Stimulated activated CD8-positive, alpha-beta memory T cell treated with anti-CD3 and anti-CD28 coated beads, Interleukin-12 subunit alpha, Interleukin-12 subunit beta, amount 100 ng/mL, for 4 hours (primary cell): ENCODE measurements at regions not wholly inside any gene's neighbourhood (a gene's known extent, or its start where the extent isn't known, plus 50 kb on each side); places are given as distances from the start of the nearest gene placed in this dataset.
"Not testable (repeated sequence)": the region's sequence is repeated elsewhere in the genome, so short reads cannot be mapped to it uniquely, and the experiment has no call there.

Experiments
- DNase-seq: peaks from one replicate; pipeline ENCODE4 v3.0.0-alpha.2; 2020; ENCODE audit warnings: low read depth

GRCh38 chr1:55443175-55443915, 228.2 kb upstream of the USP24 start:
- no peak for DNase-seq

GRCh38 chr1:55441489-55441888, 226.3 kb upstream of the USP24 start:
- no peak for DNase-seq

- DNase-seq = no peak
These were observed 222.5 kb upstream of the USP24 start for GRCh38 chr1:55437692-55438091.

GRCh38 chr1:55430720-55431119, 215.6 kb upstream of the USP24 start:
- DNase-seq = not testable (repeated sequence)

- DNase-seq = not testable (repeated sequence)
These were observed 215.0 kb upstream of the USP24 start for GRCh38 chr1:55430206-55430605.

GRCh38 chr1:55428944-55429931, 214.1 kb upstream of the USP24 start:
- DNase-seq = no peak

GRCh38 chr1:55428231-55428630, 213.1 kb upstream of the USP24 start:
- DNase-seq = no peak

- DNase-seq = no peak
These were observed 212.4 kb upstream of the USP24 start for GRCh38 chr1:55427606-55428005.

GRCh38 chr1:55426619-55427018, 211.5 kb upstream of the USP24 start:
- no peak for DNase-seq

GRCh38 chr1:55426156-55426555, 211.0 kb upstream of the USP24 start:
- no peak for DNase-seq

GRCh38 chr1:55425310-55425930, 210.3 kb upstream of the USP24 start:
- no peak for DNase-seq

- no peak for DNase-seq
These were observed 208.2 kb upstream of the USP24 start for GRCh38 chr1:55423376-55423775.

GRCh38 chr1:55420929-55421716, 206.0 kb upstream of the USP24 start:
- no peak for DNase-seq

- no peak for DNase-seq
These were observed 204.9 kb upstream of the USP24 start for GRCh38 chr1:55420026-55420425.

- no peak for DNase-seq
These were observed 203.2 kb upstream of the USP24 start for GRCh38 chr1:55418208-55419000.

GRCh38 chr1:55416164-55416842, 201.1 kb upstream of the USP24 start:
- DNase-seq = no peak

- no peak for DNase-seq
These were observed 198.1 kb upstream of the USP24 start for GRCh38 chr1:55413286-55413685.

GRCh38 chr1:55412060-55412459, 196.9 kb upstream of the USP24 start:
- DNase-seq = no peak

- DNase-seq = no peak
These were observed 187.7 kb upstream of the USP24 start for GRCh38 chr1:55402671-55403464.

- no peak for DNase-seq
These were observed 187.0 kb upstream of the USP24 start for GRCh38 chr1:55402142-55402541.
